ENCODE measurements at regions not wholly inside any gene's neighbourhood (a gene's known extent, or its start where the extent isn't known, plus 50 kb on each side); places are given as distances from the start of the nearest gene placed in this dataset.

GRCh38 chr2:219881851-219882250, 254.4 kb downstream of the SLC4A3 start:
- TF ChIP-seq CTCF (IDR thresholded peaks at IDR 0.05), result no peak
- no peak for TF ChIP-seq POLR2A (IDR thresholded peaks at IDR 0.05)
